T-helper 9 cell (primary cell): ENCODE measurements at regions not wholly inside any gene's neighbourhood (a gene's known extent, or its start where the extent isn't known, plus 50 kb on each side); places are given as distances from the start of the nearest gene placed in this dataset.

Experiments
- DNase-seq: peaks from one replicate; pipeline ENCODE4 v3.0.0-alpha.2; 2020

- no peak for DNase-seq
Measured at GRCh38 chr5:4243479-4244264, 648.0 kb downstream of the IRX1 start.

- DNase-seq = no peak
Measured at GRCh38 chr5:4244306-4244705, 648.7 kb downstream of the IRX1 start.

- no peak for DNase-seq
Measured at GRCh38 chr5:4245076-4245475, 649.4 kb downstream of the IRX1 start.

GRCh38 chr5:4245511-4245910 is 649.9 kb downstream of the IRX1 start:
- no peak for DNase-seq

- DNase-seq = no peak
Measured at GRCh38 chr5:4246447-4246846, 650.8 kb downstream of the IRX1 start.

DNA sequence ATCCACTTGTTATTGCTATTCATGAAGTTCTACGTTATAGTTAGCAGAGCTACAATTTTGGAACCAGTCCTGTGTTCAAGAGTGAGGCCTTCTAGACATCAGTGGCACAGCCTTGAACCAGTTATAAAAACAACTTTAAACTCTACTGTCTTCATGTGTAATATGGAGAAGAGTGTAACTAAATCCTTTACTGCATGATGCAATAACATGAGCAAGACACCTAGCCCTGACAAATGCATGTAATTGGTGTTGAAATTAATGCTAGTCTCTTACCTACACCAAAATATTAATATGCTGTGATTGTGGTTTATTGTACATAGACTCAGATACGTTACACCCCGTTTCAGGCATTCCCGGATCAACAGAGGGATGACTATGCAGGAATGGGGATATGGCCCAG is 654.6 kb downstream of the IRX1 start:
- no peak for DNase-seq

DNA sequence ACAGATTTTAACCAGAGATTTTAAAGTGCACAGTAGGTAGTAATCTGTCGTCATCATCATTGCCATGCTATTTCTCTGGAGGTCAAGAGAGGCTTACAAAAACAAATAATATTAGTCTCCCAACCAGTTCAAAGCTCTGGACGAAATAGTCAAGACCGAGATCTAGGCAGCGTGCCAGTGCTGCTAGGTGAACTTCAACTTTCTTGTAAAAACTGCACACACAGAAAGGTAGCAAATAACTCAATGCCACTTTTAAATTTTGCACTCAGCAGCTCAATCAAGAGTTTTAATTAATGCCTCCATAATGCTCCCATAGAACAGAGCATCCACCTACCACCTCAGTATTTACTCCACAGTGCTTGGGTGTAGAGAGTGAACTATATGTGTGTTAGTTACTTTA is 656.8 kb downstream of the IRX1 start:
- no peak for DNase-seq

- no peak for DNase-seq
Measured at GRCh38 chr5:4254736-4255135, 659.1 kb downstream of the IRX1 start.

- no peak for DNase-seq
Measured at GRCh38 chr5:4255441-4255840, 659.8 kb downstream of the IRX1 start.

GRCh38 chr5:4258170-4258569 is 662.5 kb downstream of the IRX1 start:
- DNase-seq = no peak

DNA sequence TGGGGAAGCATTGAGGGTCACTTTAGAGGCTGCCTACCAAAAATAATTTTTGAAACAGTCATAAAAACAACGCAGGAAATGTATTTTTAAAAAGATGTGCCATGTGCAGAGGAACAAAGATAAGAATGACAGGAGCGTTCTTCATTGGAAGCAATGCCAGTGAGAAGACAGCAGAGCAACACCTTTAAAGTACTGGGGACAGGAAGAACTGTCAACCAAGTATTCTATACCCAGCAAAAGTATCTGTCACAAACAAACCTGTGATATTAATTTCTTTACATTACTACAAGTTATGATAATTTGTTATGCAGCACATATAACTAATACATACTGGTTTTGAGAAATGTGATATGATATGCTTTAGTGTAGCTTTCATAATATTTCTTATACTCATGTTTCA is 675.6 kb downstream of the IRX1 start:
- DNase-seq = no peak

GRCh38 chr5:4275232-4275631 is 679.6 kb downstream of the IRX1 start:
- no peak for DNase-seq

DNA sequence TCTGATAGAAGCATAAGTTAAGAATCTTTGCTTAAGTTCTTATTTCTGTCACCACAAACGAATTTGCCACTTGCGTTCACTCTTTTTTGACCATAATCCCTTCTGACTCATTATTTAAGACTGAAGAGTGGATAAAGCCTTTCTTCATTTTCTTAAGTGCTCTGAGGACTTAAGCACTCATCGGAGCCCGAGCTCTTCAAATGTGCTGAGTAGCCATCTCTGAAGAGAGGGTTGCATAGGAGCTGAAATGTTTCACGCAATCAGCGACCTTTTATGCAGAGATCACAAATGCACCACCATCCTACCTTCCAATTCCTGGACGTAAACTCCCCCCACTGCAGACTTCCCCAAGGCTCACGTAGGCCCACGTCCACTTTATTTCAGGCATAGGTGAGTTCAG is 699.2 kb downstream of the IRX1 start:
- no peak for DNase-seq

DNA sequence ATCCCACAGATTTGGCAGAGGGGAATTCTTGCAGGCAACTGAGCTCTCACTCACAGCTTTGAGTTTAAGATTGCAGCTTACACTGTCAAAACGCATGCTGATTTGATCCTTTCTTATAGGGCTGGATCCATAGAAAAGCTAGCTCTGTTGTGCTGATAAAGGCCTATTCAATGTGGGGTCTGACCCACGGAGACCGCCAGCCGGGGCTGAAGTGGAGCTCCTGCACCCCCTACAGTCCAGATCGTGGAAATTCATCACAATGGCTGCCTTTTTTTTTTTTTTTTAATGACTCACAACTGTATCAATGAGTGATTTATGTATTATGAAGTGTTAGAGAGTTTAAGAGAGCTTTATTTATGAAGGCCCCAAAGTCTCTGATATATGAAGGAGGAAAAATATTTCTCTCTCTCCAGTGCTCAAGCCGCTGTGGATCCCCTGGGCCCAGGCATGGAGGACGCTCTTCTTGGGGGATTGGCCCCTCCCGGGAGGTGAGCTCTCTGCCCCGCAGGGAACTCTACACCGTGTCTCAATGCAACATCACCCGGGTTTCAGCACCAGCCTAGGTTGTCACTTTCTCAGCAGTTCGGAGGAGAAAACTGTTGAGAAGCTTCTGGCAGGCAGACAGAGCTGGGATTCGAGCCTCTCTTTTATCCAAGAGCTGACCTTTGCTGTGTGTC is 700.2 kb downstream of the IRX1 start:
- DNase-seq = no peak

GRCh38 chr5:4306057-4306456 is 710.4 kb downstream of the IRX1 start:
- DNase-seq = no peak

GRCh38 chr5:4309026-4309425 is 713.4 kb downstream of the IRX1 start:
- DNase-seq = no peak

DNA sequence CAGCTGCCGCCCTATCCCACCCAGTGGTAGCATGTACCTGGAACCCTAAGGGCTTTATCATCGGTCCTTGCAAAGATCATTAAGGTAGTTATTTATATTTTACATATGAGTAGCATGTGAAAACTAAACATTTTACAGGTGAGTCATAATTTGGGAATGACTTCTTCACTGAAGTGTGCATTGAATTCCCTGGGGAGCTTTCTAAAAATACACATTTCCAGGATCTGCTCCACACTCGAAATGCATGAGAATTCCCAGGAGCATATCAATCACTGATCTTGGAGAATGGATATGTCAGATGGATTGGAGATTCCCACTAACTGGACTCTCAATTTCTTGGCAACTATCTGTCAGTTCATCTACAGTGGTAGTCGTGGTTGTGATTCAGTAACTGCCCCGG is 717.5 kb downstream of the IRX1 start:
- DNase-seq = no peak

DNA sequence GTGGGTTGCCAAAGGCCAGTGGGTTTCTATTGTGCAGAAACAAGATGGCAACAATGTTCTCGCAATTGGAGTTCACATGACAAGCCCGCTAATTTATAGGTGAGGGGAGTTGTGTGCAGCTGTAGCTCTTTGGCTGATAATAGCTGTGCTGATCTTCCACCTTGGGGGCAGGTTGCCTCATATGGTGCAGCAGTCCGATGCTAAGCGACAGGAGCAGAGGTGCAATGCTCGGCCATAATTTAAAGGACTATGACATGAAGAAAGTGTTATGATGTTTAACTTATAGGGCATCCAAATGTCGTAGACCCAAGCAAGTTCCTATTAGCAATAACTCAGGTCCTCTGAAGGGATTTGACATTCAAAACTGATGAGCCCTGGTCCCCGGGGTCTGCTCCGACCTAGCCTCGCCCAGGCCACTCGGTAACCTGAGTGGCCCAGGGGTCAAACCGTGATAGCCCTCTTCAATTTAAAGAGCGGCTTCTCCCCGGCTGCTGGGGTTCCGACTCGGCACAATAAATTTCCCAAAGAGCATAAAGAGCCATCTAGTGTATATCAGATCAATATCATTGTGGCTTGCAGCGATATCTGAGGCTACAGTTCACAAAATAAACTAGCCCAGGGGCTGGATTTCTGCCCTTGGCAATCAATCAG is 724.0 kb downstream of the IRX1 start:
- no peak for DNase-seq

- DNase-seq = no peak
Measured at GRCh38 chr5:4330327-4330726, 734.7 kb downstream of the IRX1 start.

GRCh38 chr5:4335078-4335477 is 739.4 kb downstream of the IRX1 start:
- DNase-seq = no peak

DNA sequence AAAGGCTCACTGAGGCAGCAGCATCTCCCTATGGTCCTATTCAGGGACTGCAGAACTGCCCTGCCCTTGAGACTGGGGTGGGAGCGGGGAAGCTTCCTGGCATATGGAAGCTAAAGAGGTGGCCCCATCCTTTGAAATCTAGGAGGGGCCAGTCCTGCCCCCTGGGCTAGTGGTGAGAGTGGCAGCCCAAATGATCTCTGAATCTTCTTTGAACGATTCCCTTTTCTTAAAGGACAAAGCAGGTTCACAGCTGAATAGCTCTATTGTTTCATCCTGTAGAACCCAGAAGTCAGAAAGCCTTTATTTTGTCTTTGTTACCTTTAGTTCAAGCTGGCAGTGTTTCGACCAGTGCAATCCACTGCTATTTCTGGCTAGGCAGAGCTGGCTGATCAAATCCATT is 741.9 kb downstream of the IRX1 start:
- DNase-seq = no peak

- DNase-seq = no peak
Measured at GRCh38 chr5:4339949-4340348, 744.3 kb downstream of the IRX1 start.

- no peak for DNase-seq
Measured at GRCh38 chr5:4345850-4346249, 750.2 kb downstream of the IRX1 start.

GRCh38 chr5:4348423-4348822 is 752.8 kb downstream of the IRX1 start:
- no peak for DNase-seq
